ENCODE measurements at regions not wholly inside any gene's neighbourhood (a gene's known extent, or its start where the extent isn't known, plus 50 kb on each side); places are given as distances from the start of the nearest gene placed in this dataset.

- TF ChIP-seq POLR2AphosphoS5 (IDR thresholded peaks at IDR 0.05): no peak
- TF ChIP-seq, protein P1, sequence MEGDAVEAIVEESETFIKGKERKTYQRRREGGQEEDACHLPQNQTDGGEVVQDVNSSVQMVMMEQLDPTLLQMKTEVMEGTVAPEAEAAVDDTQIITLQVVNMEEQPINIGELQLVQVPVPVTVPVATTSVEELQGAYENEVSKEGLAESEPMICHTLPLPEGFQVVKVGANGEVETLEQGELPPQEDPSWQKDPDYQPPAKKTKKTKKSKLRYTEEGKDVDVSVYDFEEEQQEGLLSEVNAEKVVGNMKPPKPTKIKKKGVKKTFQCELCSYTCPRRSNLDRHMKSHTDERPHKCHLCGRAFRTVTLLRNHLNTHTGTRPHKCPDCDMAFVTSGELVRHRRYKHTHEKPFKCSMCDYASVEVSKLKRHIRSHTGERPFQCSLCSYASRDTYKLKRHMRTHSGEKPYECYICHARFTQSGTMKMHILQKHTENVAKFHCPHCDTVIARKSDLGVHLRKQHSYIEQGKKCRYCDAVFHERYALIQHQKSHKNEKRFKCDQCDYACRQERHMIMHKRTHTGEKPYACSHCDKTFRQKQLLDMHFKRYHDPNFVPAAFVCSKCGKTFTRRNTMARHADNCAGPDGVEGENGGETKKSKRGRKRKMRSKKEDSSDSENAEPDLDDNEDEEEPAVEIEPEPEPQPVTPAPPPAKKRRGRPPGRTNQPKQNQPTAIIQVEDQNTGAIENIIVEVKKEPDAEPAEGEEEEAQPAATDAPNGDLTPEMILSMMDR (IDR thresholded peaks at IDR 0.05): no peak
- no peak for TF ChIP-seq POLR2A (IDR thresholded peaks at IDR 0.05)
Measured at GRCh38 chr9:105187781-105188180, 56.7 kb upstream of the SLC44A1 start.
